Liver (tissue), 8 donors: ENCODE measurements at regions not wholly inside any gene's neighbourhood (a gene's known extent, or its start where the extent isn't known, plus 50 kb on each side); places are given as distances from the start of the nearest gene placed in this dataset.

Experiments
- DNase-seq: peaks from one replicate; pipeline ENCODE4 v3.0.0-alpha.2; 2017; ENCODE audit warnings: low spot score
- H3K27ac ChIP-seq, 2 donors: one replicate each; pipeline ENCODE4 v1.7.0; 2013; ENCODE audit warnings: inconsistent platforms in 2 of 2, low read length in 2 of 2, control low read depth in 1 of 2, low read depth in 1 of 2, mild to moderate bottlenecking in 1 of 2
- H3K27me3 ChIP-seq, 4 donors: one replicate each; pipeline versions ENCODE4 v1.6.1 to v1.7.0; 2013; ENCODE audit warnings: low read length in 3 of 4, inconsistent platforms in 1 of 4, mild to moderate bottlenecking in 1 of 4, moderate library complexity in 1 of 4; ENCODE audit not compliant: control insufficient read depth in 4 of 4, insufficient read depth in 4 of 4
- H3K36me3 ChIP-seq, 4 donors: one replicate each; pipeline versions ENCODE4 v1.6.1 to v1.7.0; 2013; ENCODE audit warnings: low read length in 3 of 4, mild to moderate bottlenecking in 3 of 4, low read depth in 1 of 4, moderate library complexity in 1 of 4; ENCODE audit not compliant: control insufficient read depth in 4 of 4, insufficient read depth in 3 of 4
- H3K4me1 ChIP-seq, 4 donors: one replicate each; pipeline versions ENCODE4 v1.6.1 to v1.7.0; 2013; ENCODE audit warnings: low read length in 3 of 4, mild to moderate bottlenecking in 3 of 4, moderate library complexity in 1 of 4; ENCODE audit not compliant: control insufficient read depth in 4 of 4, insufficient read depth in 4 of 4
- H3K4me3 ChIP-seq, 3 donors: one replicate each; pipeline versions ENCODE4 v1.6.1 to v1.7.0; 2013; ENCODE audit warnings: low read length in 3 of 3, control low read depth in 1 of 3, low read depth in 1 of 3, mild to moderate bottlenecking in 1 of 3
- H3K9ac ChIP-seq, 2 donors: one replicate each; pipeline ENCODE4 v1.7.0; 2013; ENCODE audit warnings: low read length in 2 of 2, mild to moderate bottlenecking in 2 of 2, moderate library complexity in 2 of 2, control low read depth in 1 of 2, low read depth in 1 of 2
- H3K9me3 ChIP-seq, 4 donors: one replicate each; pipeline versions ENCODE4 v1.6.1 to v1.7.0; 2013; ENCODE audit warnings: low read length in 3 of 4; ENCODE audit not compliant: control insufficient read depth in 4 of 4
- EGR1 ChIP-seq, 2 donors: IDR thresholded peaks; 2 replicates each; pipeline ENCODE4 v1.6.1; 2016 to 2018; ENCODE audit warnings: antibody characterized with exemption in 2 of 2, low read depth in 2 of 2
- FOXA1 ChIP-seq: IDR thresholded peaks from 2 replicates; pipeline ENCODE4 v1.6.1; 2016; ENCODE audit warnings: antibody characterized with exemption
- FOXA2 ChIP-seq: IDR thresholded peaks from 2 replicates; pipeline ENCODE4 v1.6.1; 2016; ENCODE audit warnings: antibody characterized with exemption
- GABPA ChIP-seq, 2 donors: IDR thresholded peaks in 1 of 2; conservative IDR thresholded peaks in 1 of 2; 2 replicates each; pipeline ENCODE4 v1.6.1; 2016; ENCODE audit warnings: antibody characterized with exemption in 2 of 2, mild to moderate bottlenecking in 1 of 2, moderate library complexity in 1 of 2
- HNF4A ChIP-seq, 2 donors: conservative IDR thresholded peaks; 2 replicates each; pipeline ENCODE4 v1.6.1; 2016; ENCODE audit warnings: antibody characterized with exemption in 2 of 2, mild to moderate bottlenecking in 2 of 2
- JUND ChIP-seq, 2 donors: IDR thresholded peaks; 2 replicates each; pipeline ENCODE4 v1.6.1; 2016; ENCODE audit warnings: antibody characterized with exemption in 2 of 2
- NR2F2 ChIP-seq: IDR thresholded peaks from 2 replicates; pipeline ENCODE4 v1.6.1; 2016; ENCODE audit warnings: antibody characterized with exemption
- TAF1 ChIP-seq: conservative IDR thresholded peaks from 2 replicates; pipeline ENCODE4 v1.6.1; 2016; ENCODE audit warnings: antibody characterized with exemption, mild to moderate bottlenecking
- YY1 ChIP-seq: IDR thresholded peaks from 2 replicates; pipeline ENCODE4 v1.6.1; 2016; ENCODE audit warnings: antibody characterized with exemption, mild to moderate bottlenecking
- WGBS: extraction: QIAGEN DNeasy Blood & Tissue Kit; methylation state at CpG from one replicate; pipeline ENCODE4 v1.1.7; 2013; 5-methylcytosine and 5-hydroxymethylcytosine counted together
- TF ChIP-seq, protein P1 (sequence below): IDR thresholded peaks from 2 replicates; pipeline ENCODE4 v1.6.1; 2016; ENCODE audit warnings: antibody characterized with exemption, mild to moderate bottlenecking
- TF ChIP-seq, protein P2 (sequence below): IDR thresholded peaks from 2 replicates; pipeline ENCODE4 v1.6.1; 2016; ENCODE audit warnings: antibody characterized with exemption
- TF ChIP-seq, protein P3 (sequence below): IDR thresholded peaks from 2 replicates; pipeline ENCODE4 v1.6.1; 2016; ENCODE audit warnings: antibody characterized with exemption
- TF ChIP-seq, protein P4 (sequence below): fragments of 150-350 bp; IDR thresholded peaks from 2 replicates; pipeline ENCODE4 v1.5.1; 2017; ENCODE audit warnings: improper control_type of control experiment, low read depth, low read length; ENCODE audit not compliant: missing input control
- TF ChIP-seq, protein P5 (sequence below): IDR thresholded peaks from 2 replicates; pipeline ENCODE4 v1.6.1; 2016; ENCODE audit warnings: antibody characterized with exemption
- donor health status: healthy.
- donor health status: healthy.
- donor health status: healthy.
- donor health status: healthy.
- donor health status: healthy.

DNA sequence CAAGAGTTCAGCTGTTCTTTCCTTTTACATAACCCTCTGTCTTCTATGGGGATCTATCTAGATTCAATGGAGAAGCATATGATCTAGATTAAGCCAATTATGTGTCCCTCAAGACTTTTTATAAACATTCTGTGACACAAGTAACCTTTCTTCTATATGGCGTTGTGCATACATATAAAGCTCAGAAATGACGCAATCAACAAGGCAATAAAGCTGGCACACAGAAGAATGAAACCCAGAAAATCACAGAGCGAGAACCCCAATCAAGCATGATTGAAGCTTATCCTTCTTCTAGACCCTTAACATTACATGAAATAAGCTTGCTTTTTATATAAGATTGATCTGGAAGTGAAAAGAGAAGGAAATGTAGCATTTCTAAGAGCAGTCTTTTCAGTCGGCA lies 178.9 kb downstream of the DMRTA1 start:
- H3K9ac ChIP-seq, result no peak overlapping the region
- H3K27ac ChIP-seq, result no peak overlapping the region
- no peaks in the 10 kb centered on the region for H3K36me3 ChIP-seq
- peaks cover 0 to 2% (median 0%) of the 10 kb centered on the region in 4 donors for H3K9me3 ChIP-seq
- no peak for DNase-seq
- H3K4me1 ChIP-seq, result no peaks in the 10 kb centered on the region
- TF ChIP-seq HNF4A (conservative IDR thresholded peaks at IDR 0.05) (no peak), FOXA2 (no peak), FOXA1 (no peak)
- TF ChIP-seq, protein P1, sequence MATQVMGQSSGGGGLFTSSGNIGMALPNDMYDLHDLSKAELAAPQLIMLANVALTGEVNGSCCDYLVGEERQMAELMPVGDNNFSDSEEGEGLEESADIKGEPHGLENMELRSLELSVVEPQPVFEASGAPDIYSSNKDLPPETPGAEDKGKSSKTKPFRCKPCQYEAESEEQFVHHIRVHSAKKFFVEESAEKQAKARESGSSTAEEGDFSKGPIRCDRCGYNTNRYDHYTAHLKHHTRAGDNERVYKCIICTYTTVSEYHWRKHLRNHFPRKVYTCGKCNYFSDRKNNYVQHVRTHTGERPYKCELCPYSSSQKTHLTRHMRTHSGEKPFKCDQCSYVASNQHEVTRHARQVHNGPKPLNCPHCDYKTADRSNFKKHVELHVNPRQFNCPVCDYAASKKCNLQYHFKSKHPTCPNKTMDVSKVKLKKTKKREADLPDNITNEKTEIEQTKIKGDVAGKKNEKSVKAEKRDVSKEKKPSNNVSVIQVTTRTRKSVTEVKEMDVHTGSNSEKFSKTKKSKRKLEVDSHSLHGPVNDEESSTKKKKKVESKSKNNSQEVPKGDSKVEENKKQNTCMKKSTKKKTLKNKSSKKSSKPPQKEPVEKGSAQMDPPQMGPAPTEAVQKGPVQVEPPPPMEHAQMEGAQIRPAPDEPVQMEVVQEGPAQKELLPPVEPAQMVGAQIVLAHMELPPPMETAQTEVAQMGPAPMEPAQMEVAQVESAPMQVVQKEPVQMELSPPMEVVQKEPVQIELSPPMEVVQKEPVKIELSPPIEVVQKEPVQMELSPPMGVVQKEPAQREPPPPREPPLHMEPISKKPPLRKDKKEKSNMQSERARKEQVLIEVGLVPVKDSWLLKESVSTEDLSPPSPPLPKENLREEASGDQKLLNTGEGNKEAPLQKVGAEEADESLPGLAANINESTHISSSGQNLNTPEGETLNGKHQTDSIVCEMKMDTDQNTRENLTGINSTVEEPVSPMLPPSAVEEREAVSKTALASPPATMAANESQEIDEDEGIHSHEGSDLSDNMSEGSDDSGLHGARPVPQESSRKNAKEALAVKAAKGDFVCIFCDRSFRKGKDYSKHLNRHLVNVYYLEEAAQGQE, result no peak
- no peaks in the 10 kb centered on the region for H3K27me3 ChIP-seq
- 91% methylated on average over 4 of the region's 4 CpGs for WGBS
- no peak overlapping the region for H3K4me3 ChIP-seq

DNA sequence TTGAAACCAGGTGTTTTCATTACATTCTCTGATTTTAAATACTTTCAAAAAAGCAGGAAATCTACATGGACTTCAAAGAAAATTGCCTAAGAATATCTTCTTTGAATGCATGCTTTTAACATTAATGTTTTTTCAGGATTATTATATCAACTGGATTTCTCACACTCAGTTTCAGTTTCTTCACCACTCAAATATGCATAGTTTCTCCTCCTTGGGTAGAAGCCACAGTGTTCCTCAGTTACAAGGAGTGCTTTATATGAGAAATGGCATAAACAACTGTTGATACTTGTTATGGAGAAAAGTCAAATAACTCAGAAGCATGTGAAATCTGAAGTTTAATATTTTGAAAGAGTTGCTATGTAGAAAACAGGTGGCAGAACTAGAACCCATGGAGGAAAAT lies 196.9 kb downstream of the DMRTA1 start:
- no peak for DNase-seq
- no peak overlapping the region for H3K27ac ChIP-seq
- no peak for TF ChIP-seq FOXA1
- TF ChIP-seq, protein P2, sequence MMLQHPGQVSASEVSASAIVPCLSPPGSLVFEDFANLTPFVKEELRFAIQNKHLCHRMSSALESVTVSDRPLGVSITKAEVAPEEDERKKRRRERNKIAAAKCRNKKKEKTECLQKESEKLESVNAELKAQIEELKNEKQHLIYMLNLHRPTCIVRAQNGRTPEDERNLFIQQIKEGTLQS, result no peak
- no peak for TF ChIP-seq NR2F2
- no peak for TF ChIP-seq FOXA2
- TF ChIP-seq JUND (IDR thresholded peaks at IDR 0.05), result no peak
- no peak for TF ChIP-seq GABPA (IDR thresholded peaks at IDR 0.05 in 1 of 2, conservative IDR thresholded peaks at IDR 0.05 in 1 of 2)
- TF ChIP-seq, protein P3, sequence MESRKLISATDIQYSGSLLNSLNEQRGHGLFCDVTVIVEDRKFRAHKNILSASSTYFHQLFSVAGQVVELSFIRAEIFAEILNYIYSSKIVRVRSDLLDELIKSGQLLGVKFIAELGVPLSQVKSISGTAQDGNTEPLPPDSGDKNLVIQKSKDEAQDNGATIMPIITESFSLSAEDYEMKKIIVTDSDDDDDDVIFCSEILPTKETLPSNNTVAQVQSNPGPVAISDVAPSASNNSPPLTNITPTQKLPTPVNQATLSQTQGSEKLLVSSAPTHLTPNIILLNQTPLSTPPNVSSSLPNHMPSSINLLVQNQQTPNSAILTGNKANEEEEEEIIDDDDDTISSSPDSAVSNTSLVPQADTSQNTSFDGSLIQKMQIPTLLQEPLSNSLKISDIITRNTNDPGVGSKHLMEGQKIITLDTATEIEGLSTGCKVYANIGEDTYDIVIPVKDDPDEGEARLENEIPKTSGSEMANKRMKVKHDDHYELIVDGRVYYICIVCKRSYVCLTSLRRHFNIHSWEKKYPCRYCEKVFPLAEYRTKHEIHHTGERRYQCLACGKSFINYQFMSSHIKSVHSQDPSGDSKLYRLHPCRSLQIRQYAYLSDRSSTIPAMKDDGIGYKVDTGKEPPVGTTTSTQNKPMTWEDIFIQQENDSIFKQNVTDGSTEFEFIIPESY, result no peak
- no peak for TF ChIP-seq TAF1
- TF ChIP-seq, protein P4, sequence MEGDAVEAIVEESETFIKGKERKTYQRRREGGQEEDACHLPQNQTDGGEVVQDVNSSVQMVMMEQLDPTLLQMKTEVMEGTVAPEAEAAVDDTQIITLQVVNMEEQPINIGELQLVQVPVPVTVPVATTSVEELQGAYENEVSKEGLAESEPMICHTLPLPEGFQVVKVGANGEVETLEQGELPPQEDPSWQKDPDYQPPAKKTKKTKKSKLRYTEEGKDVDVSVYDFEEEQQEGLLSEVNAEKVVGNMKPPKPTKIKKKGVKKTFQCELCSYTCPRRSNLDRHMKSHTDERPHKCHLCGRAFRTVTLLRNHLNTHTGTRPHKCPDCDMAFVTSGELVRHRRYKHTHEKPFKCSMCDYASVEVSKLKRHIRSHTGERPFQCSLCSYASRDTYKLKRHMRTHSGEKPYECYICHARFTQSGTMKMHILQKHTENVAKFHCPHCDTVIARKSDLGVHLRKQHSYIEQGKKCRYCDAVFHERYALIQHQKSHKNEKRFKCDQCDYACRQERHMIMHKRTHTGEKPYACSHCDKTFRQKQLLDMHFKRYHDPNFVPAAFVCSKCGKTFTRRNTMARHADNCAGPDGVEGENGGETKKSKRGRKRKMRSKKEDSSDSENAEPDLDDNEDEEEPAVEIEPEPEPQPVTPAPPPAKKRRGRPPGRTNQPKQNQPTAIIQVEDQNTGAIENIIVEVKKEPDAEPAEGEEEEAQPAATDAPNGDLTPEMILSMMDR, result no peak
- TF ChIP-seq YY1, result no peak
- TF ChIP-seq, protein P5, sequence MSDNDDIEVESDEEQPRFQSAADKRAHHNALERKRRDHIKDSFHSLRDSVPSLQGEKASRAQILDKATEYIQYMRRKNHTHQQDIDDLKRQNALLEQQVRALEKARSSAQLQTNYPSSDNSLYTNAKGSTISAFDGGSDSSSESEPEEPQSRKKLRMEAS, result no peak
- TF ChIP-seq EGR1 (IDR thresholded peaks at IDR 0.05; ENCODE audit: low read depth in 2 of 2), result no peak
- no peak overlapping the region for H3K4me3 ChIP-seq
- H3K9ac ChIP-seq, result no peak overlapping the region
- no peaks in the 10 kb centered on the region for H3K4me1 ChIP-seq
- H3K27me3 ChIP-seq, result no peaks in the 10 kb centered on the region
- H3K9me3 ChIP-seq, result no peaks in the 10 kb centered on the region
- H3K36me3 ChIP-seq, result peaks cover 0 to 2% (median 0%) of the 10 kb centered on the region in 4 donors
